H9 (cell line): ENCODE measurements at regions not wholly inside any gene's neighbourhood (a gene's known extent, or its start where the extent isn't known, plus 50 kb on each side); places are given as distances from the start of the nearest gene placed in this dataset.

ENCODE experiments used
- DNase-seq: peaks from one replicate; pipeline ENCODE4 v3.0.0-alpha.2; 2017
- H2AFZ ChIP-seq: one replicate; pipeline ENCODE4 v1.6.1; 2013; ENCODE audit warnings: mild to moderate bottlenecking, low read length, control low read depth, moderate library complexity
- H2AK5ac ChIP-seq: 2 replicates; pipeline ENCODE4 v1.6.1; 2013; ENCODE audit warnings: low read length, control low read depth, mixed read lengths; ENCODE audit not compliant: insufficient read length
- H2BK120ac ChIP-seq: one replicate; pipeline ENCODE4 v1.6.1; 2013; ENCODE audit warnings: low read depth, mild to moderate bottlenecking, low read length, control low read depth, inconsistent platforms; ENCODE audit not compliant: poor library complexity, severe bottlenecking
- H2BK12ac ChIP-seq: 2 replicates; pipeline ENCODE4 v1.6.1; 2013; ENCODE audit warnings: low read length, control low read depth, mixed read lengths, low read depth; ENCODE audit not compliant: insufficient read length
- H2BK15ac ChIP-seq: 2 replicates; pipeline ENCODE4 v1.6.1; 2013; ENCODE audit warnings: low read depth, low read length, control low read depth
- H2BK20ac ChIP-seq: one replicate; pipeline ENCODE4 v1.6.1; 2013; ENCODE audit warnings: low read depth, mild to moderate bottlenecking, low read length, control low read depth, inconsistent platforms; ENCODE audit not compliant: poor library complexity, severe bottlenecking
- H2BK5ac ChIP-seq: 2 replicates; pipeline ENCODE4 v1.6.1; 2013; ENCODE audit warnings: low read length, control low read depth, mixed read lengths; ENCODE audit not compliant: insufficient read length
- H3K14ac ChIP-seq: 2 replicates; pipeline ENCODE4 v1.6.1; 2013; ENCODE audit warnings: low read length, control low read depth; ENCODE audit not compliant: insufficient read depth
- H3K18ac ChIP-seq: 2 replicates; pipeline ENCODE4 v1.6.1; 2013; ENCODE audit warnings: low read depth, mild to moderate bottlenecking, mixed read lengths, low read length, control low read depth; ENCODE audit not compliant: insufficient read length
- H3K23ac ChIP-seq: 2 replicates; pipeline ENCODE4 v1.6.1; 2013; ENCODE audit warnings: low read length, control low read depth, mixed read lengths, low read depth; ENCODE audit not compliant: insufficient read length
- H3K23me2 ChIP-seq: 2 replicates; pipeline ENCODE4 v1.6.1; 2013; ENCODE audit warnings: low read depth, mild to moderate bottlenecking, mixed read lengths, low read length, control low read depth; ENCODE audit not compliant: insufficient read length, poor library complexity, severe bottlenecking
- H3K27ac ChIP-seq: 2 replicates; pipeline ENCODE4 v1.5.1; 2013; ENCODE audit warnings: low read length, control low read depth, mixed read lengths, low read depth; ENCODE audit not compliant: insufficient read length
- H3K27me3 ChIP-seq: 2 replicates; pipeline ENCODE4 v1.6.1; 2013; ENCODE audit warnings: low read length, control low read depth, inconsistent platforms; ENCODE audit not compliant: insufficient read depth
- H3K4ac ChIP-seq: 2 replicates; pipeline ENCODE4 v1.6.1; 2013; ENCODE audit warnings: low read depth, mild to moderate bottlenecking, control low read depth, inconsistent platforms, low read length, moderate library complexity
- H3K4me1 ChIP-seq: 2 replicates; pipeline ENCODE4 v1.6.1; 2013; ENCODE audit warnings: low read length, control low read depth, inconsistent platforms; ENCODE audit not compliant: insufficient read depth
- H3K4me2 ChIP-seq: 2 replicates; pipeline ENCODE4 v1.6.1; 2013; ENCODE audit warnings: low read length, control low read depth, mixed read lengths; ENCODE audit not compliant: insufficient read length, insufficient read depth
- H3K56ac ChIP-seq: 2 replicates; pipeline ENCODE4 v1.6.1; 2013; ENCODE audit warnings: low read depth, mild to moderate bottlenecking, mixed read lengths, low read length, control low read depth; ENCODE audit not compliant: insufficient read length
- H3K79me1 ChIP-seq: 2 replicates; pipeline ENCODE4 v1.6.1; 2013; ENCODE audit warnings: low read depth, mild to moderate bottlenecking, moderate library complexity, low read length, control low read depth, inconsistent platforms; ENCODE audit not compliant: insufficient read depth, poor library complexity, severe bottlenecking
- H3K79me2 ChIP-seq: 2 replicates; pipeline ENCODE4 v1.6.1; 2013; ENCODE audit warnings: low read length, control low read depth, inconsistent platforms; ENCODE audit not compliant: insufficient read depth
- H3K9ac ChIP-seq: 2 replicates; pipeline ENCODE4 v1.6.1; 2013; ENCODE audit warnings: low read length, control low read depth, mixed read lengths; ENCODE audit not compliant: insufficient read length; ENCODE audit errors: extremely low read depth
- H3K9me3 ChIP-seq: one replicate; pipeline ENCODE4 v1.6.1; 2013; ENCODE audit warnings: low read depth, low read length, inconsistent platforms; ENCODE audit not compliant: control insufficient read depth
- H3T11ph ChIP-seq: one replicate; pipeline ENCODE4 v1.6.1; 2013; ENCODE audit warnings: mild to moderate bottlenecking, low read length, control low read depth, inconsistent platforms
- H4K20me1 ChIP-seq: one replicate; pipeline ENCODE4 v1.6.1; 2013; ENCODE audit not compliant: control insufficient read depth, insufficient read length, insufficient read depth
- H4K5ac ChIP-seq: 2 replicates; pipeline ENCODE4 v1.6.1; 2013; ENCODE audit warnings: low read depth, mild to moderate bottlenecking, mixed read lengths, low read length, control low read depth; ENCODE audit not compliant: insufficient read length
- H4K8ac ChIP-seq: replicated peaks from 2 replicates; pipeline ENCODE4 v1.6.1; 2013; ENCODE audit warnings: low read length, control low read depth, mixed read lengths, low read depth; ENCODE audit not compliant: insufficient read length
- H4K91ac ChIP-seq: 2 replicates; pipeline ENCODE4 v1.6.1; 2013; ENCODE audit warnings: low read depth, mild to moderate bottlenecking, moderate library complexity, mixed read lengths, low read length, control low read depth; ENCODE audit not compliant: insufficient read length
- H3K27ac Mint-ChIP-seq, 3 experiments: 2 replicates in 2 of 3; 3 replicates in 1 of 3; pipeline ENCODE4 v1.8.0; 2020 to 2021; ENCODE audit warnings: mixed read lengths in 3 of 3, mild to moderate bottlenecking in 1 of 3, moderate library complexity in 1 of 3
- H3K27me3 Mint-ChIP-seq: 2 replicates; pipeline ENCODE4 v1.8.0; 2021; ENCODE audit warnings: low read depth, mild to moderate bottlenecking, moderate library complexity, mixed read lengths
- H3K36me3 Mint-ChIP-seq, 3 experiments: 2 replicates in 2 of 3; 3 replicates in 1 of 3; pipeline ENCODE4 v1.8.0; 2020 to 2021; ENCODE audit warnings: low read depth in 3 of 3, mixed read lengths in 3 of 3; ENCODE audit not compliant: insufficient read depth in 1 of 3
- H3K4me1 Mint-ChIP-seq, 2 experiments: 2 replicates each; pipeline ENCODE4 v1.8.0; 2020; ENCODE audit warnings: mixed read lengths in 2 of 2
- H3K4me3 Mint-ChIP-seq, 2 experiments: 2 replicates in 1 of 2; 3 replicates in 1 of 2; pipeline ENCODE4 v1.8.0; 2020 to 2021; ENCODE audit warnings: mild to moderate bottlenecking in 2 of 2, mixed read lengths in 2 of 2, moderate library complexity in 1 of 2
- H3K9me3 Mint-ChIP-seq, 2 experiments: 2 replicates in 1 of 2; 3 replicates in 1 of 2; pipeline ENCODE4 v1.8.0; 2020; ENCODE audit warnings: mild to moderate bottlenecking in 2 of 2, mixed read lengths in 2 of 2, moderate library complexity in 1 of 2
- WGBS: extraction: QIAGEN DNeasy Blood & Tissue Kit; methylation state at CpG from one replicate; pipeline ENCODE4 v1.1.7; 2013; ENCODE audit warnings: missing lambda C conversion rate, low lambda C conversion rate, mixed read lengths; ENCODE audit not compliant: insufficient read length; ENCODE audit errors: extremely low coverage; 5-methylcytosine and 5-hydroxymethylcytosine counted together
- TF ChIP-seq, protein P1 (sequence below): fragments of 200-600 bp; sonication (generic); conservative IDR thresholded peaks from 3 replicates; pipeline ENCODE4 v1.8.0; 2021; ENCODE audit warnings: antibody characterized with exemption, mild to moderate bottlenecking

DNA sequence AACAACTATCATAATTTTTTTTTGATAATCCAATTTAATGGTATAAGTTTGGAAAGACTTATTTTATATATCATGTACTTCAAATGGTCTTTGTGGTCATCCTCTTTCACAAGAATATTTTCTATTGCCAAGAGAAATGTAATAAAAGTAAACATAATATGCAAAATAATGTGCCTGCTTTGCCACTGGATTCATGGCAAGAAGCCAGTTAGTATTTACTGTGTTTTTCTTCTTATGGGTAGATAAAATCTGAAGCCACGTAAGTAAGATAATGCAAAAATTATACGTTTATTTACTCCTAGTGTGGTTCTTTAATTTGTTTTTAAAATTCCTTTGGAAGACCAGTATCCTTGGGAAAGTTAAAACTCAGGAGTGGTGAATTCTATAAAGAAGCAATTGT is 258.5 kb downstream of the ARL4A start:
- H4K20me1 ChIP-seq, result no peaks in the 10 kb centered on the region
- H3T11ph ChIP-seq, result no peak overlapping the region
- no peak overlapping the region for H2BK12ac ChIP-seq
- H3K4me1 ChIP-seq, result no peaks in the 10 kb centered on the region
- H3K18ac ChIP-seq, result no peak overlapping the region
- H2BK120ac ChIP-seq, result no peak overlapping the region
- H3K27ac Mint-ChIP-seq, result no peak overlapping the region
- H3K23ac ChIP-seq, result no peak overlapping the region
- no peak overlapping the region for H3K9ac ChIP-seq
- H3K27ac ChIP-seq, result no peak overlapping the region
- H3K4me1 Mint-ChIP-seq, result peaks cover 17 to 20% of the 10 kb centered on the region in 2 experiments
- no peak overlapping the region for H2BK20ac ChIP-seq
- no peak overlapping the region for H2BK5ac ChIP-seq
- no peaks in the 10 kb centered on the region for H3K27me3 Mint-ChIP-seq
- WGBS, result no CpG with 5 or more reads among the region's 2 CpGs
- peaks cover 1 to 2% of the 10 kb centered on the region in 2 experiments; a peak in 3 of 5 replicates for H3K9me3 Mint-ChIP-seq
- H2BK15ac ChIP-seq, result no peak overlapping the region
- H4K5ac ChIP-seq, result no peak overlapping the region
- H2AFZ ChIP-seq, result no peak overlapping the region
- H3K14ac ChIP-seq, result no peak overlapping the region
- H4K91ac ChIP-seq, result no peak overlapping the region
- DNase-seq, result no peak
- no peaks in the 10 kb centered on the region for H3K23me2 ChIP-seq
- H4K8ac ChIP-seq, result no peak overlapping the region
- H3K4me2 ChIP-seq, result no peak overlapping the region
- peaks cover under 1 to 7% (median under 1%) of the 10 kb centered on the region in 3 experiments; a peak in 5 of 7 replicates for H3K36me3 Mint-ChIP-seq
- no peak overlapping the region for H3K4ac ChIP-seq
- H3K79me2 ChIP-seq, result no peaks in the 10 kb centered on the region
- no peak overlapping the region for H3K56ac ChIP-seq
- no peak overlapping the region for H2AK5ac ChIP-seq
- H3K4me3 Mint-ChIP-seq, result no peak overlapping the region
- TF ChIP-seq, protein P1, sequence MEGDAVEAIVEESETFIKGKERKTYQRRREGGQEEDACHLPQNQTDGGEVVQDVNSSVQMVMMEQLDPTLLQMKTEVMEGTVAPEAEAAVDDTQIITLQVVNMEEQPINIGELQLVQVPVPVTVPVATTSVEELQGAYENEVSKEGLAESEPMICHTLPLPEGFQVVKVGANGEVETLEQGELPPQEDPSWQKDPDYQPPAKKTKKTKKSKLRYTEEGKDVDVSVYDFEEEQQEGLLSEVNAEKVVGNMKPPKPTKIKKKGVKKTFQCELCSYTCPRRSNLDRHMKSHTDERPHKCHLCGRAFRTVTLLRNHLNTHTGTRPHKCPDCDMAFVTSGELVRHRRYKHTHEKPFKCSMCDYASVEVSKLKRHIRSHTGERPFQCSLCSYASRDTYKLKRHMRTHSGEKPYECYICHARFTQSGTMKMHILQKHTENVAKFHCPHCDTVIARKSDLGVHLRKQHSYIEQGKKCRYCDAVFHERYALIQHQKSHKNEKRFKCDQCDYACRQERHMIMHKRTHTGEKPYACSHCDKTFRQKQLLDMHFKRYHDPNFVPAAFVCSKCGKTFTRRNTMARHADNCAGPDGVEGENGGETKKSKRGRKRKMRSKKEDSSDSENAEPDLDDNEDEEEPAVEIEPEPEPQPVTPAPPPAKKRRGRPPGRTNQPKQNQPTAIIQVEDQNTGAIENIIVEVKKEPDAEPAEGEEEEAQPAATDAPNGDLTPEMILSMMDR, result no peak
- H3K9me3 ChIP-seq, result no peaks in the 10 kb centered on the region
- H3K79me1 ChIP-seq, result no peaks in the 10 kb centered on the region
- H3K27me3 ChIP-seq, result no peaks in the 10 kb centered on the region
